ENCODE measurements at regions not wholly inside any gene's neighbourhood (a gene's known extent, or its start where the extent isn't known, plus 50 kb on each side); places are given as distances from the start of the nearest gene placed in this dataset.

- peak; percentile 47 for TF ChIP-seq RAD21 (IDR thresholded peaks at IDR 0.05; ENCODE audit: low read depth)
- TF ChIP-seq TCF12 (IDR thresholded peaks at IDR 0.05; ENCODE audit: low read depth): no peak
Measured at GRCh38 chr3:148077318-148077923, 620.3 kb upstream of the AGTR1 start.

- TF ChIP-seq RAD21 (IDR thresholded peaks at IDR 0.05; ENCODE audit: low read depth) (no peak), YY1 (IDR thresholded peaks at IDR 0.05; ENCODE audit: low read depth) (no peak), FOXM1 (IDR thresholded peaks at IDR 0.05; ENCODE audit: borderline replicate concordance, low read depth) (no peak), EP300 (IDR thresholded peaks at IDR 0.05; ENCODE audit: borderline replicate concordance) (no peak), TAF1 (IDR thresholded peaks at IDR 0.05; ENCODE audit: low read depth) (no peak), ZBTB7A (IDR thresholded peaks at IDR 0.05; ENCODE audit: low read depth) (no peak), CEBPB (IDR thresholded peaks at IDR 0.05) (no peak), NFIC (IDR thresholded peaks at IDR 0.05) (no peak), EGR1 (IDR thresholded peaks at IDR 0.05) (no peak), CREB1 (IDR thresholded peaks at IDR 0.05; ENCODE audit: low read depth) (no peak), TEAD4 (IDR thresholded peaks at IDR 0.05) (no peak), TCF12 (IDR thresholded peaks at IDR 0.05; ENCODE audit: low read depth) (no peak), REST (IDR thresholded peaks at IDR 0.05; ENCODE audit: low read depth) (no peak)
- TF ChIP-seq, protein P1, sequence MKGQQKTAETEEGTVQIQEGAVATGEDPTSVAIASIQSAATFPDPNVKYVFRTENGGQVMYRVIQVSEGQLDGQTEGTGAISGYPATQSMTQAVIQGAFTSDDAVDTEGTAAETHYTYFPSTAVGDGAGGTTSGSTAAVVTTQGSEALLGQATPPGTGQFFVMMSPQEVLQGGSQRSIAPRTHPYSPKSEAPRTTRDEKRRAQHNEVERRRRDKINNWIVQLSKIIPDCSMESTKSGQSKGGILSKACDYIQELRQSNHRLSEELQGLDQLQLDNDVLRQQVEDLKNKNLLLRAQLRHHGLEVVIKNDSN (IDR thresholded peaks at IDR 0.05): no peak
- TF ChIP-seq, protein P2, sequence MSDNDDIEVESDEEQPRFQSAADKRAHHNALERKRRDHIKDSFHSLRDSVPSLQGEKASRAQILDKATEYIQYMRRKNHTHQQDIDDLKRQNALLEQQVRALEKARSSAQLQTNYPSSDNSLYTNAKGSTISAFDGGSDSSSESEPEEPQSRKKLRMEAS (IDR thresholded peaks at IDR 0.05): no peak
Measured at GRCh38 chr3:148077965-148078364, 619.7 kb upstream of the AGTR1 start.

DNA sequence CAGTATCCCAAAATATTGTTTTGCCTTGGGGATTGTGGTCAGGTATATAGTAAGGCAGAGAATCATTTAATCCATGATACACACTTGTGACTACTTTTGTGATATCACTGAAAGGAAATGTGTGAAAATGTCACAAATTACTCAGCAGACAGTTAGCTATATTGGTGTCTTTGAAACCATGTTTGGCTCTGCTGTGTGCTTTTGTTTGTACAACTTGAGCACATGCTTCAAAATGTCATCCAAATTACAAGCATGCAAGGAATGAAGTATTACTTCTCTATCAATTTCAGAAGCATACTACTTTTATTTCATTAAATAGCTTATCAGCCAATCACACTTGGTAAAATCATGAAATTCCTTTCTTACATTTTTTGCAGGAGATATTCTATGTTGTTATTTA is 619.0 kb upstream of the AGTR1 start:
- TF ChIP-seq REST (IDR thresholded peaks at IDR 0.05; ENCODE audit: low read depth): no peak
- no peak for TF ChIP-seq RAD21 (IDR thresholded peaks at IDR 0.05; ENCODE audit: low read depth)
- TF ChIP-seq TCF12 (IDR thresholded peaks at IDR 0.05; ENCODE audit: low read depth): no peak
- TF ChIP-seq, protein P1 (IDR thresholded peaks at IDR 0.05): no peak
- no peak for TF ChIP-seq YY1 (IDR thresholded peaks at IDR 0.05; ENCODE audit: low read depth)
- no peak for TF ChIP-seq FOXM1 (IDR thresholded peaks at IDR 0.05; ENCODE audit: borderline replicate concordance, low read depth)
- TF ChIP-seq ZBTB7A (IDR thresholded peaks at IDR 0.05; ENCODE audit: low read depth): no peak
- no peak for TF ChIP-seq EGR1 (IDR thresholded peaks at IDR 0.05)
- TF ChIP-seq CEBPB (IDR thresholded peaks at IDR 0.05): no peak
- TF ChIP-seq NFIC (IDR thresholded peaks at IDR 0.05): no peak
- no peak for TF ChIP-seq EP300 (IDR thresholded peaks at IDR 0.05; ENCODE audit: borderline replicate concordance)
- TF ChIP-seq TAF1 (IDR thresholded peaks at IDR 0.05; ENCODE audit: low read depth): no peak

- TF ChIP-seq CREB1 (IDR thresholded peaks at IDR 0.05; ENCODE audit: low read depth): no peak
- TF ChIP-seq, protein P2 (IDR thresholded peaks at IDR 0.05): no peak
- TF ChIP-seq ZBTB7A (IDR thresholded peaks at IDR 0.05; ENCODE audit: low read depth): no peak
- no peak for TF ChIP-seq TAF1 (IDR thresholded peaks at IDR 0.05; ENCODE audit: low read depth)
- TF ChIP-seq TCF12 (IDR thresholded peaks at IDR 0.05; ENCODE audit: low read depth): no peak
- TF ChIP-seq, protein P1 (IDR thresholded peaks at IDR 0.05): no peak
- TF ChIP-seq TEAD4 (IDR thresholded peaks at IDR 0.05): no peak
- no peak for TF ChIP-seq FOXM1 (IDR thresholded peaks at IDR 0.05; ENCODE audit: borderline replicate concordance, low read depth)
- no peak for TF ChIP-seq EGR1 (IDR thresholded peaks at IDR 0.05)
- TF ChIP-seq RAD21 (IDR thresholded peaks at IDR 0.05; ENCODE audit: low read depth): no peak
- no peak for TF ChIP-seq NFIC (IDR thresholded peaks at IDR 0.05)
Measured at GRCh38 chr3:148079370-148079769, 618.3 kb upstream of the AGTR1 start.

- TF ChIP-seq CREB1 (IDR thresholded peaks at IDR 0.05; ENCODE audit: low read depth) (no peak), CEBPB (IDR thresholded peaks at IDR 0.05) (no peak), RAD21 (IDR thresholded peaks at IDR 0.05; ENCODE audit: low read depth) (no peak), EP300 (IDR thresholded peaks at IDR 0.05; ENCODE audit: borderline replicate concordance) (no peak), TAF1 (IDR thresholded peaks at IDR 0.05; ENCODE audit: low read depth) (no peak)
Measured at GRCh38 chr3:148081926-148082325, 615.8 kb upstream of the AGTR1 start.
